ENCODE measurements at regions not wholly inside any gene's neighbourhood (a gene's known extent, or its start where the extent isn't known, plus 50 kb on each side); places are given as distances from the start of the nearest gene placed in this dataset.

DNA sequence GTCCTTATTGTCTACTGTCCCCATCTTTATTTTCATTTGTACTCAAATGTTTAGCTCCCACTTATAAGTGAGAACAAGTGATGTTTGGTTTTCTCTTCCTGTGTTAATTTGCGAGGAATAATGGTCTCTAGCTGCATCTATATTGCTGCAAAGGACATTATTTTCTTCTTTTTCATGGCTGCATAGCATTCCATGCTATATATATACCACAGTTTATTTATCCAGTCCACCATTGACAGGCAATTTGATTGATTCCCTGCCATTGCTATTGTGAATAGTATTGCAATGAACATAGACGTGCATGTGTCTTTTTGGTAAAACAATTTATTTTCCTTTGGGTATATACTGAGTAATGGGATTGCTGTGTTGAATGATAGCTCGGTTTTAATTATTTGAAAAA lies 1545.8 kb upstream of the RAG2 start:
- no peak overlapping the region for H3K4me3 ChIP-seq (ENCODE audit: low read length)
- no peak overlapping the region for H3K9ac ChIP-seq (ENCODE audit: low read length)
- no peak overlapping the region for H3K4me2 ChIP-seq (ENCODE audit: low read length)
- H2AFZ ChIP-seq (ENCODE audit: low read depth, low read length), result no peak overlapping the region
- no peaks in the 10 kb centered on the region for H3K27me3 ChIP-seq (ENCODE audit: insufficient read depth, low read depth, low read length)
- no peaks in the 10 kb centered on the region for H4K20me1 ChIP-seq (ENCODE audit: insufficient read depth)
- H3K9me3 ChIP-seq (ENCODE audit: low read length), result no peaks in the 10 kb centered on the region
- H3K9me2 ChIP-seq (ENCODE audit: insufficient read depth, low read length), result no peaks in the 10 kb centered on the region
- H3K79me2 ChIP-seq (replicated peaks; ENCODE audit: insufficient read depth, low read length), result no peaks in the 10 kb centered on the region
- no peaks in the 10 kb centered on the region for H3K36me3 ChIP-seq (ENCODE audit: insufficient read depth, low read length)
- no peaks in the 10 kb centered on the region for H3F3A ChIP-seq (ENCODE audit: insufficient read depth, low read length, poor library complexity, severe bottlenecking)
- no peak overlapping the region for H3K27ac ChIP-seq (ENCODE audit: low read length)
- TF ChIP-seq CTCF (IDR thresholded peaks at IDR 0.05; ENCODE audit: poor library complexity, severe bottlenecking), result no peak
- TF ChIP-seq EZH2 (IDR thresholded peaks at IDR 0.05; ENCODE audit: borderline replicate concordance, insufficient read depth, low read length, poor library complexity, severe bottlenecking), result no peak
- TF ChIP-seq MXI1 (conservative IDR thresholded peaks at IDR 0.05; ENCODE audit: poor library complexity, severe bottlenecking), result no peak
- TF ChIP-seq EP300 (conservative IDR thresholded peaks at IDR 0.05; ENCODE audit: poor library complexity, severe bottlenecking), result no peak
- TF ChIP-seq REST (IDR thresholded peaks at IDR 0.05; ENCODE audit: borderline replicate concordance), result no peak
- no peak for TF ChIP-seq SMC3 (conservative IDR thresholded peaks at IDR 0.05; ENCODE audit: poor library complexity)
- TF ChIP-seq TAF1 (IDR thresholded peaks at IDR 0.05; ENCODE audit: low read depth), result no peak
- TF ChIP-seq POLR2AphosphoS5 (IDR thresholded peaks at IDR 0.05), result no peak
- no peak for TF ChIP-seq RAD21 (conservative IDR thresholded peaks at IDR 0.05)

DNA sequence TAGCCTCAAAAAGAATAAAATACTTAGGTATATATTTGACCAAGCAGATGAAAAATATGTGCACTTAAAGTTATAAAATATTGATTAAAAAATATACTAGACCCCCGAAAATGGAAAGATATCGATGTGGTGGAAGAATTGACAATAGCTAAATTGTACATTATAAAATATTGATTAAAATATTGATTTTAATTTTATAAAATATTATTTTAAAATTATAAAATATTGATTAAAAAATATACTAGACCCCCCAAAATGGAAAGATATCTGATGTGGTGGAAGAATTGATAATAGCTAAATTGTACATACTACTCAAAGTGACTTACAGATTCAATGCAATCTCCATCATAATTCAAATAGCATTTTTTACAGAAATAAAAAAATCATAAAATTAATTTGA lies 1540.9 kb upstream of the RAG2 start:
- H3K4me3 ChIP-seq (ENCODE audit: low read length), result no peak overlapping the region
- H3F3A ChIP-seq (ENCODE audit: insufficient read depth, low read length, poor library complexity, severe bottlenecking), result no peaks in the 10 kb centered on the region
- H3K9ac ChIP-seq (ENCODE audit: low read length), result no peak overlapping the region
- no peaks in the 10 kb centered on the region for H3K9me3 ChIP-seq (ENCODE audit: low read length)
- no peaks in the 10 kb centered on the region for H3K79me2 ChIP-seq (replicated peaks; ENCODE audit: insufficient read depth, low read length)
- no peak overlapping the region for H2AFZ ChIP-seq (ENCODE audit: low read depth, low read length)
- H3K27ac ChIP-seq (ENCODE audit: low read length), result no peak overlapping the region
- no peak overlapping the region for H3K4me2 ChIP-seq (ENCODE audit: low read length)
- H3K9me2 ChIP-seq (ENCODE audit: insufficient read depth, low read length), result no peaks in the 10 kb centered on the region
- TF ChIP-seq POLR2AphosphoS5 (IDR thresholded peaks at IDR 0.05) (no peak), SMC3 (conservative IDR thresholded peaks at IDR 0.05; ENCODE audit: poor library complexity) (no peak), REST (IDR thresholded peaks at IDR 0.05; ENCODE audit: borderline replicate concordance) (no peak), MXI1 (conservative IDR thresholded peaks at IDR 0.05; ENCODE audit: poor library complexity, severe bottlenecking) (no peak), CTCF (IDR thresholded peaks at IDR 0.05; ENCODE audit: poor library complexity, severe bottlenecking) (no peak), EP300 (conservative IDR thresholded peaks at IDR 0.05; ENCODE audit: poor library complexity, severe bottlenecking) (no peak), EZH2 (IDR thresholded peaks at IDR 0.05; ENCODE audit: borderline replicate concordance, insufficient read depth, low read length, poor library complexity, severe bottlenecking) (no peak), RAD21 (conservative IDR thresholded peaks at IDR 0.05) (no peak), TAF1 (IDR thresholded peaks at IDR 0.05; ENCODE audit: low read depth) (no peak)
- H3K27me3 ChIP-seq (ENCODE audit: insufficient read depth, low read depth, low read length), result no peaks in the 10 kb centered on the region
- no peaks in the 10 kb centered on the region for H4K20me1 ChIP-seq (ENCODE audit: insufficient read depth)
- no peaks in the 10 kb centered on the region for H3K36me3 ChIP-seq (ENCODE audit: insufficient read depth, low read length)
